HG02938 (cell line): ENCODE measurements at regions not wholly inside any gene's neighbourhood (a gene's known extent, or its start where the extent isn't known, plus 50 kb on each side); places are given as distances from the start of the nearest gene placed in this dataset.
"Not testable (repeated sequence)": the region's sequence is repeated elsewhere in the genome, so short reads cannot be mapped to it uniquely, and the experiment has no call there.

Experiments
- ATAC-seq: cut with Tn5 transposase; IDR thresholded peaks from one replicate; pipeline ENCODE4 v1.9.1; 2021; ENCODE audit warnings: mild to moderate bottlenecking, moderate library complexity; ENCODE audit not compliant: unreplicated experiment

DNA sequence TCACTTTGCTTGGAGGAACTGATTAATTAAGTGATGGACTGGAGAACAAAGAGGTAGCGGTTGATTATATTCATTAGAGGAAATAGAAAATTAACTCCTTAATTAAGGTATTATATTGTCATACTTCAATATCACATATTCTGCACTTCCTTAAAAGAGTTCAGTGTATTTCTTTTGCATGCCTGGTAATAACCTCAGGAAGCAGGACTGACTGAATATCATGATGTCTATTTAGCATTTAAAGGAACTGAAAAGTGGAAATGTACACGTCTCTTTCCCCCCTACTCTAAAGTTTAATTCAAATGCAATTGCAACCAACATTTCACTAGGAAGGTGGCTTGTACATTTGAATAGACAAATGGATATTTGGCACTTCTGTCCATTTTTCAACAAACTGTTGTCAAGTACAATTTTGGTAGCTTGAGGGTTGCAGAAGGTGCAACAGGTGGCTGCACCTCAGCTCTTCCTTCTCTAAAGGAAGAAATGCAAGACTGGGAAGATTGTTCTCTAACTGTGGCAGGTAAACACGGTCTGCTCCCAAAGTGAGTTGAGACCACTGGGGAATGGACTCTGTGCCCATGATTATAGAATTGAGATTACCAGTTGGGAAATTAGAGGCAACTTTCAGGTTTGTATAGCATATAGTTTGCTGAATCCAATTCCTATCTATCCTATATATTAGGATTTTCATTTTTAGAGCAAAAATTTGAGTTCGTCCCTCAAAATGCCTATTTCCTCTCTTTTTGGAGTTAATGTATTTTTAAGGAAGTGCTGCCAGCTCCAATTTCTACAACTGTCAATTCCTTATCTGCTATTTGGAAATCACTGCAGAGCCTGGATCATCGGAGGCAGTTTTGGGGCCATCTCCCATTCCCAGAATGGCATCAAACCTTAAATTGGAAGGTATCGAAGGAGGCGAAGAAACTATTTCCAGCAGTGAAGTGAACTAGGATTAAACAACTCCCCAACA, 98.9 kb upstream of the TAF11L2 start:
- no peak for ATAC-seq

DNA sequence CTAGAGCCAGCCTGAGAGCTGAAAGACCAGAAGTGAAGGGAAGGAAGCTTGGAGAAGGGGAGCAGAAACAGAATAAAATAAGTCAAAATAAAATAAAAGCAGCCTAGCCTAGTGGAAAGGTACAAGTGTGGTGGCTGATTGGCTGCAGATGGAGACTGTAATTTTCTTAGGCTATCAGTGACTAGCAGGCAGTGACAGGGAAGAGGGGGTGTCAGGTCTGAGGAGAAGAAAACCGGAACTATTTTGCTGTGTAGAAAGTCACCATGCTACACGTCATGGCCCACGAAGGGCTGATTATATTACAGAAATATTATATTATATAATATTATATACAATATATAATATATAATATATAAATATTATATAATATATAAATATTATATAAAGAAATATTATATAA, 98.1 kb upstream of the TAF11L2 start:
- no peak for ATAC-seq

DNA sequence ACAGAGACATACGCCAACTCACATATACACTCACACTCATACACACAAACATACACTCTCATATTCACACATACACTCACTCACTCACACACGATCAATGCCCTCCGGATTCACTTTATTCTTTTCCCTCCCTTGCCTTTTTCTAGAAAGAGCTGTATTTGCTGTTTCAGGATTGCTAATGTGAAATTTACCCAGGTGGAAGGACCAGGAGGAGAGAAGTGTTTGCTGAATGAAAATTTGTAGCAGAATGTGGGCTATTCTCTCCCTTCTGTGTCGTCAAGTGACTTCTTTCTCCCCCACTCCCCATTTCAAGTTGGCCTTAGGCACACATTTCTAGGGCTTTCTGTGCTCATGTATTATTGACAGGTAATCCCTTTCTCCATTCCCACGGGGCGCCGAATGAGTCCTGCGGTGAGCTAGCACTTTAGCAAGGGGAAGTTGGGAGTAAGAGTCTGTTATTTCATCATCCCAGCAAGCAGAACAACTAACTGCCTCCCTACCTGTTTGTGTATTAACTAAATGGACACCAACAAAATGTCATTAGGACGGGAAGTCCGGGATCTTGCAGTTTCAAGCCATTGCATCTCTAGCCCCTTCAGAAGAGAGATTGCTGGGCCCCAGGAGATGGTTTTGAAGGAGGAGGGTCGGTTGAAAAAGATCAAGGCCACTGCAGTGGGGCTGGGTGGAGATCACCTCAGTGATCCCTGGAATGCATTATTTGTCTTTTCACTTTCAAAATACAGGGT, 97.1 kb upstream of the TAF11L2 start:
- ATAC-seq, result no peak

DNA sequence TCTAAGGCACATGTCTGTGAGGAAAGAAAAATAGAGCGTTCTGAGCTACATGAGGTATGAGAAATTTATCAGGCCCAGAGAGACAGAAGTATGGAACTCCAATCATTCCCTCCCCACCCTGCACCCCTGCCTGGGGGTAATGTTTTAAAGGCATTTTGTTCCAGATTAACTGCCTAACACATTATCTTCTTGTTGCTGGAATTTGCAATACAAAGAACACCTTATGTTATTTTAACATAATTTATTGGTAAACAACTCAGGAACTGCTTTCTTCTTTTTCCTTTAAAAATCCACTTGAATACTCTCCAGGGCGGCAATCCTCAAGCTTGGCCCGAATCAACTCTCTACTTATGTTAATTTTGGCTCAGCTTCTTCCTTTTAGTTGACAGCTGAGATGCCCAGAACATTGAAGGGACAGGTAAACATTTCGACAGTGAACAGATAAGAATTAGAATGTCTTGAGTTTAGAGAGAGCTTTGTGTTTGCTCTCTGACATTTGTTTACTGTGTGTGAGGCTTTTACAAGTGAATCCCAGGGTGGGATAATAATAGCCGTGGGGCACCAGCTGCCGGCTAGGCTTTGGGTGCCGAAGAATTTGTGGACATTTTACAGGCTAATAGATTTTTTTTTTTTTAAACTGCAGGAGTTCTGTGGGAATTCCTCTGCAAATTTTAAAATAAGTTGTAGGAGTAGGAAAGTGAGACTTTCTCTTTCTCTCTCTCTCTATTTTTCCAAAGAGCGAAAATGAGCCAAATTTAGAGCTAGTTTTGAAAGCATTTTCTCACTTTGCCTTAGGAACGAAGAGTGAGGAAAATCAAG, 96.4 kb upstream of the TAF11L2 start:
- ATAC-seq, result no peak

DNA sequence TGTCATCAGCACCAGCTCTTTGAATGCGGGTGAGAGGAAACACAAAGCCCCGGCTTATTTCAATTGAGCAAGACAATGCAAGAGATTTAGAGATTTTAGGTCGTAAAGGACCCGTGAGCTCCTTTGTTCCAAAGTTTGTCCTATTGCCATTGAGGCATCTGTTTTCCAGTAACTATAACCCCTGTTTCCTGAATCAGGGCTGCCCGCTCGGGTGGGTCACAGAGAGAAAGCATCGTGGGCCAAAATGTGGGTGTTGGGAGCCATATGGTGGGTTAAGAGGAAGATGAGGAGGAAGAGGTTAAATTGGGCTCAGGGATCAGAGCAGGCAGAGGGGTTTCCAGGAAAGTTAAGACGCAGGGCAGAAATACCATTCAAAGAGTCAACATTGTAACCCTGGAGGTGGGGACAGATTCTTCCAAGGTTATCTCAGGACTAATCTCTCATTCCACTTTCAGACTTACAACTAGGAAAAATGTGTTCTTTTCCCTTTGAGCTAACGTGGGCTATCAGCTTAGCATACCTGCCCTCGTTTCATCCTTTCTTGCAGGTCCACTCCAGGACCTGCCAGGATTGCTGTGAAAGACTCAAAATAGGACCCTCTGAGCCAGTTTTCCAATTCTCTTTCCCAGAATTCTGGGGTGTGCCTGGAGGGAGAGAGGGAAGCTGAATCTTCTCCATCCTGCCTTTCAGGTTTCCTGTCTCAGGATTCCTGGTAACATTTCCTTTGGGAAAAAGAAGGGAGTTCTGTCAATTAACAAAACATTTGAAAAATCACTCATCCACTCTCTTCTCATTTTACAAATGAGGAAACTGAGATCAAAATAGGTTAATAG, 95.5 kb upstream of the TAF11L2 start:
- ATAC-seq, result no peak

DNA sequence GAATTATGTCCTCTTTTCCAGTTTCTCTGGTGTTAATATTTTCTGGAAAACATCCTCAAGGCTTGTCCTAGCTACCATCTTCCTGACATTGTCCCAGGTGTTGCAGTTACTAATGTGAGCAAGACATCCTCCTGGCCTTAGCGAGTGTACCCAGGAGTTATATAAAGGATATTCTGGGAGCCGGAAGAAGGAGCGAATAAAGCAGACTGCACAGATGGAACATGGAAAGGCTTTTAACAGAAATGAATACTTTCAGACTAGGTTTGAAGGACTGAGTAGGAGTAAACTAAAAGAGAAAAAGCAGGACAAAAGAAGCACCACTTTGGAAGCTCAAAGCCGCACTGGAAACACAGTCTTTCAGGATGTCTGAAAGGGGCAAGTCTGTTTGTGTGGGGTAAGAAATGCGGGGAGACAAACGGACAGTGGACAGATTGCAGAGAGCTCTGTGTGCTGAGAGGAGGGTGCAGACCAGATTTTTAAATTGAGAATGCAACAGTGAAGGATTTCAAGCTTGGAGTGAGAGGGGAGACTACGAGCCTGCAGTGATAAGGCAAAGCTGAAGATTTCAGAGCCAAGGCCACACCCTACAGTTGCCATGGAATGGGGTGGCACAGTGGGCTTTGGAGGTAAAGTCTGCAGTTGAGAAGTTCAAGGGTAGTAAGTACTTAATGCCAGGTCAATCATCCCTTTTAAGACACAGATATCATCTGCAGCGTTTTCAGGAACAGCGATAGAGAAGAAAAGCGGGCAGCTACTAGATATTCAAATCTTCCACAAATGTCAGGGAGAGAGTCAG, 94.1 kb upstream of the TAF11L2 start:
- ATAC-seq, result no peak

DNA sequence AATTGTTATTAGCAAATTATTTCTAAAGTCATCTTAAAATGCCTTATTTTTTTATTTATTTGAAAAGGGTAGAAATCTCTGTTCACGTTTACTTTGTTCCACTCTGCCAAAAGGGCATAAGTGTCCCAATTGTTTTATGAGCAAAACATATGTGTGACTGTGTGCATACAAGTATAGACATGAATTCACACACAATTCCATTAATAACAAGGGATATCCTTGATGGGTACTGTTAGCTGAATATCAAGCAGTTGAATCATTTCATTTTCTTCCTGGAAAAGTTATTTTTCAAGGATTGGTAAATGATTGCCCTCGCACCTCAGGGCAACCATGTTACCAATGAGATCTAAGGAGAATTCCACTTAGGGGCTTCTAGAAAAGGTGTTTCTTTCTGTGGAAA, 92.1 kb upstream of the TAF11L2 start:
- no peak for ATAC-seq

DNA sequence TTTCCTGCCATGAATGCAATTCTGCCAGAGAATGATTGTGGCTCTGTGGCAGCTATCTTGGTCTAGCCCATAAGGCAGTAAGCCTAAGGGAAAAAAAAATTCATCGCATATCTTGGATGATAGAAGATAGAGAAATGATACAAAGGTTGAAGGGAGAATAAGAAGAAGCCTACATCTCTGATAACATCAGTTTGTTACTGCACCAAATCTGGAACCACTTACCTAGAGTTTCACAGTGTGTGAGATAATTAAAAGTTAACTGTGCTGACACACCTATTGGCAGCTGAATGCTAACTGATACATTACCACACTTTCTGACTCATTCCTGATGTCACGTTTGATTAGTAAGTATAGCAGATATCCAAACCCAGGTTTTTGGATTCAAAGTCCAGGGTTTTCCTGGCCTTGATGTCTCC, 91.6 kb upstream of the TAF11L2 start:
- ATAC-seq, result no peak

DNA sequence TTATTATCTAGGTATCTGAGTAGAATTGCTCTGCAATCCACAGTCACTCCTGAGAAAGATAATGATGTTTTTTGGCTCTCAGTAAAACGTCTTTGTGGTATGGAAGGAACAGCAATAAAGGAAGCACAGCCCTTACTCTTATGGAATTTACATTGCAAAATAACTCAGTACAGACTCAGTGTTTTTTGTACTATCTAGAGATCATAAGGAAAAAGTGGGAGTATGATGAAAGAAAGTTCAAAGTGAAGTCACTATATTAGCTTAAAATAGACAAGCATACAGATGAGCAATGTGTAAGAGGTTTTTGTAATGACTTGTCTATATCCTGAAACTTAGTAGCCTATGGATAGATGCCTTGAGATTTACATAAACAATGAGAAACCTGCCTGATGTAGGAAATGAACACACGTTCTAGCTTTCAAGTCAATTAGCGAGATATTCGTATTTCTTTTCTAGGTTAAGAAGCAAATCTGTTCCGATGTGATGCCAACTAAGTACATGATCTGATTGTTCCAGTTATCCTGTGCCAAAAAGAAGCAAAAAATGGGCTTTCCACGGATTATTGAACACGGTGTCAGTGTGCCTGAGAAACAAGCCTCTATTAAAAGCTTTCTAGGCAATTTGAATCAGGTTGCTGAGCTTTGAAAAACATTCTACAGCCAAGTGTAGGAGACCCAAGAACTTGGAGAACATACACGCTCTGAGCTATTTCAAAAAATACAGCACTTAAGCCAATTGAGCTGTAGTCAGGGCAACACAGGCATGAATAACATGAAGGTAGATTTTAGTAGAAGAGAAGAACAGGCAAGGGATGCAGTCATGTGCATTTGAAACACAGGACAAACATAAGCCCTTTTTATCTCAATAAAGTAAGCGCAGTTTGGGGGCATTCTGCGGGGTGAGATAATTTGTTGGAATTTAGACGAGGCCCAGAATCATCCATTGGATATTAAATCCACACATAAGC, 86.3 kb upstream of the TAF11L2 start:
- ATAC-seq, result no peak

DNA sequence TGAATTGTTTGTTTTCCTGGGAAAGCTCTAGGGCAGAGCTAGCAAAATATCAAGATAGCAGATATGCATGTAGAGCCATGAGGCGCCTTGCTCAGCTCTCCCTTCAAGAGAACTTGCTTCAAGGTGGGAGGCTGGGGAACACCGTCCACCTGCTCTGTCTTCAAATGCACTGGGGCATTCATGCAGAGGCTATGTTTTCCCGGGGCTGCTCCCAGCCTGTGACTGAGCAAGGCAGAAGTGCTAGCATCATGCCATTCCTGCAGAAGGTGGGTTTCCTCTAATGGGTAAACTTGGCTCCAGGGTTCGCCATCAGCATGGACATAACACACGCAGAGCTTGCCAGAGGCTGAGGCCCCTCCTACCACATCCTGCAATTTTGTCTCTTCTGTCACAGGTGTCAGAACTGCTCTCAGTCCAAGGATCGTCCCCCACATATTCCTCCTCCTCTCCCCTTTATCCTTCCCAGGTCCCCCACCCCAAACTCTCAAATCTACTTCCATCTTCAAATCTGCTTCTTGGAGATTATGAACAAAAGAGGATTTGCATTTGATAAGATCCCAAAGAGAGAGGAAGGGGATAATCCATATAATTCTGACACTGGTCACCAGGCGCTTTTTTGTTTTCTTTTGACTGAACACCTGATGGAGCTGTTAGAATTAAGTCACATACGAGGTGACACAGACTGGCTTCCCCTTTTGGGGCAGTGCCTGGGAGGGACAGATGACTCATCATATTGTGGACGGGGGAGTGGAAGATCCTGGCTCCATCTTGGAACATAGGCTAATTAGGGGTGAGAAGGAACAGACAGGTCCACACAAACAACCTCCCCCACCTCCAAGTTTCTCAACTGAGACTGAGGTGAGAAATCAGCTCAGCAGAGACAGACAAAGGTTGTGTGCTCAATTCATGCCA, 85.0 kb upstream of the TAF11L2 start:
- ATAC-seq, result no peak

DNA sequence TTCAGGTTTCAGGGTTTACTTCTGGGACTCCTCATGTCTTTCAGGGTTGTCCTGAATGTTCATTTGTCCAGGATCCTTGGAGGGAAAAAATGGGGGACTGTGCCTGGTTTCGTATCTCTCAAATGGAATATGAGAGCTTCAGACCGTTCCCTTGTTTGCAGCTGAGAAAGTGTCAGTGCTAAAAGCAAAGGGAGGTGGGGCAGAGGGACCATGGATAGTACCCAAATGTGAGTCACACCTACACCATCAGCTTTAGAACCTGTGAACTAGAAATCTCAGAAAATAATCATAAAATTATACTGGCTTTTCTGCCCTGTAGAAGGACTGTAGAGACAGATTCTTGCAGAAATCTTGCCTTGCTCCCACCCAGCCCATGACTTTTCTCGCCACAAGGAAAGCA, 84.3 kb upstream of the TAF11L2 start:
- no peak for ATAC-seq

DNA sequence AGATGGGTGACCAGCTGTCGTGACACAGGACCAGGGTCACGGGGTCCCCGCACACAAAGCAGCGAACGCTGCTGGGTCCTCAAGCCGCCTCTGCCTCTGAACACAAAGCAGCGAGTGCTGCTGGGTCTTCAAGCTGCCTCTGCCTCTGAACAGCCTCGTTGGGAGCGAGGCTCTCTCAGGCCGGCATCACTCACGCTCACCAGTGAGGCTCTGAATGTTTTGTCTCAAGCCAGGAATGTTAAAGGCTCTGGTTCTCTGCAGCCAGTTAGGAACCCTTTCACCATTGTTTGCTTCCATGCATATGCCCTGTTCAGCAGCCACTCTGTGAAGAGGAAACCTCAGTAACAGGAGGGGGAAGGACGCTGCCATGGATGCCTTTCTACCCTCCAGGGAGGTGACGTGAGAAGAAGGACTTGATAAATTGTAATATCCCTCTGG, 82.7 kb upstream of the TAF11L2 start:
- no peak for ATAC-seq

DNA sequence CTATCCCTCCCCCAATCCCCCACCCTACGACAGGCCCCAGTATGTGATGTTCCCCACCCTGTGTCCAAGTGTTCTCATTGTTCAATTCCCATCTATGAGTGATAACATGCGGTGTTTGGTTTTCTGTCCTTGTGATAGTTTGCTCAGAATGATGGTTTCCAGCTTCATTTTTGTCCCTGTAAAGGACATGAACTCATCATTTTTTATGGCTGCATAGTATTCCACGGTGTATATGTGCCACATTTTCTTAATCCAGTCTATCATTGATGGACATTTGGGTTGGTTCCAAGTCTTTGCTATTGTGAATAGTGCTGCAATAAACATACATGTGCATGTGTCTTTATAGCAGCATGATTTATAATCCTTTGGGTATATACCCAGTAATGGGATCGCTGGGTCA, 81.7 kb upstream of the TAF11L2 start:
- not testable (repeated sequence) for ATAC-seq

DNA sequence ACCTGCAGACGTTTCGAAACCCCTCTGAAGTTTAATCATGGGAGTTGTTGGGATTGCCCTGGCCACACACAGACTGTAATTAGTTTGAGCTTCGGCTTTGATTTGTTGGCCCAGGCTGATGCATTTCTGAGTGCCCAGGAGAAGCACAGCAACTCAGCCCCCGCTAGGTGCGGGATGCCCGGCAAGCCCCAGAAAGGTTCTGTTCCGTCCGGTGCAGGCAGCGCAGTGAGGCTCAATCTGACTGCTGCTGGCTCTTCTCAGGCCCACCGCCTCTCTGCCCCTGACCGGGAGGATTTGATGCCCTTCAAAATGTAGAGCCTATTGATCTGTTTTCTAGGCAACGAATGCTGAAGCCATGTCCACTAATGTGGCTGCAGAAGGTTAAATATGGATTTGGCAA, 73.4 kb upstream of the TAF11L2 start:
- no peak for ATAC-seq

DNA sequence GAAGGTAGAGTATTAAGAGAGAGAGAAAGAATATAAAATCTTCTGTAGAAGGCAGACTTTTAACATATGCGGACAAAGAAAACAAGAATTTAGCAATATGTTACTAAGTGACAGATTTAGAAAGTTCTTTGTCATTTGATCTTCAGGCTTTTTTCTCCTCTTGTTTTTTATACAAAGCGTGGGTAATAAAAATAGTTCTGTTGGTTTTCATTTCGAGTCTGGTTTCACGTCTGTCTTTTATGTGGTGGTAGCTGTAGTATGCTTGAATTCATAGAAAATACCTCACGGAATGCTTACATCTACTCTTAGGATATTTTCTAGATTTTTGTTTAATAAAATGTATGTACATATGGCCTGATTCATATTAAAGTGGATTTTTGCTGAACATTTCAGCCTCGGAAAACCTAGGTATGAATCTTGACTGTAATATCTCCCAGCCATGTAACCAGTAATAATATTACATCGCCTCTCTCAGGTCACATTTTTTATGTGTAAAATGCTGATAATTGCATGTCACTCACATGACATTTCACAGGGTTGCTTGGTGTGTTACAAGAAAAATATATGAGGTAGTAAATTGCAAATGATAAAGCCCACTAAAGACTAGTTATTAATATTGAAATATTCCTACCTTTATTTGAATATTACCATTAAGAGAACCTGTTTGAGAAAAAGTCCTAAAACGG, 72.5 kb upstream of the TAF11L2 start:
- no peak for ATAC-seq

DNA sequence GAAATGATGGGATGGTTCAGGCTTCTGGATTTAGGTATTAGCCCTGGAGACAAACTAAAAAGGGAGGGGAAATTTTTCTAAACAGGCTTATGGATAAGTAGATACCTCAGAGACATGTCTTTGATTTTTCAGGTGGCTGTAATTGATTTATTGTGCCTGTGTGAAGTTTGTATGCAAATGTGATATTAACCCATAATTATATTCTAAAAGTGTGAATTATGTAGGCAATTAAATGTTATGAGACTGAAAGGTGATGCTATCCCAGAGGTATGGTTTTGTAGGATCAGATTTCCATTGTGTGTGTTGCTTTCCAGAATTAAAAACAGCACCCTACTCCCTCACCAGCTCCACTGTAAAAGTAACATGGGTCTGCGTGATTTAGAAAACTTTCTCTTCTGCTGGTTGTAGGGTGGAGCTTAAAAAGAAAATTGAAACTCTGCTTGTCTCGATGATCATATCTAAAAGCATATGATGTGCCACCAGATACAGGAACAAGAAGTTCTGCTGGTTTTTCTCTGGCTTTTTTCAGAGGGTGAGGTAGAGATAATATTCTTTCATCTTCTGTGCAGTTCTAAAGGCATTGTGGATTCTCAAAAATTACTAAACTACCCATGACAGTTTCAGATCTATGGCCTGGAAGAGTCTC, 71.8 kb upstream of the TAF11L2 start:
- peak; percentile 77 for ATAC-seq
